DMS114 treated with DMSO at 0.1 percent for 48 hours (cell line): ENCODE measurements at regions not wholly inside any gene's neighbourhood (a gene's known extent, or its start where the extent isn't known, plus 50 kb on each side); places are given as distances from the start of the nearest gene placed in this dataset.
A peak's percentile ranks its signal among the peaks of the same experiment; 100 is the strongest.

Experiments used
- DNase-seq: peaks from one replicate; lab custom pipeline; 2025; ENCODE audit not compliant: unreplicated experiment; lab: John Stamatoyannopoulos, UW

GRCh38 chr11:23023319-23023718 lies 163.0 kb upstream of the CCDC179 start:
- DNase-seq, result no peak

GRCh38 chr11:23041001-23041503 lies 180.8 kb upstream of the CCDC179 start:
- no peak for DNase-seq

- no peak for DNase-seq
Observed at GRCh38 chr11:23058656-23059055, 198.4 kb upstream of the CCDC179 start.

- DNase-seq, result no peak
Observed at GRCh38 chr11:23063276-23063675, 203.0 kb upstream of the CCDC179 start.

- DNase-seq, result no peak
Observed at GRCh38 chr11:23078289-23078971, 218.2 kb upstream of the CCDC179 start.

- no peak for DNase-seq
Observed at GRCh38 chr11:23079382-23079813, 219.1 kb upstream of the CCDC179 start.

GRCh38 chr11:23087407-23087806 lies 227.1 kb upstream of the CCDC179 start:
- no peak for DNase-seq

- DNase-seq, result no peak
Observed at GRCh38 chr11:23090659-23091058, 230.4 kb upstream of the CCDC179 start.

GRCh38 chr11:23095650-23096189 lies 235.4 kb upstream of the CCDC179 start:
- DNase-seq, result no peak

- DNase-seq, result no peak
Observed at GRCh38 chr11:23097891-23098290, 237.6 kb upstream of the CCDC179 start.

- DNase-seq, result no peak
Observed at GRCh38 chr11:23099256-23099655, 239.0 kb upstream of the CCDC179 start.

- no peak for DNase-seq
Observed at GRCh38 chr11:23100726-23101125, 240.5 kb upstream of the CCDC179 start.

- DNase-seq, result no peak
Observed at GRCh38 chr11:23103416-23103815, 243.1 kb upstream of the CCDC179 start.

- DNase-seq, result no peak
Observed at GRCh38 chr11:23111527-23111926, 251.3 kb upstream of the CCDC179 start.

GRCh38 chr11:23112390-23112789 lies 252.1 kb upstream of the CCDC179 start:
- no peak for DNase-seq

- DNase-seq, result peak; percentile 7
Observed at GRCh38 chr11:23112987-23113886, 253.0 kb upstream of the CCDC179 start.

- no peak for DNase-seq
Observed at GRCh38 chr11:23113887-23114216, 253.6 kb upstream of the CCDC179 start.

- DNase-seq, result no peak
Observed at GRCh38 chr11:23123753-23124152, 263.5 kb upstream of the CCDC179 start.

- no peak for DNase-seq
Observed at GRCh38 chr11:23124249-23124648, 264.0 kb upstream of the CCDC179 start.

- no peak for DNase-seq
Observed at GRCh38 chr11:23124996-23125395, 264.7 kb upstream of the CCDC179 start.

- no peak for DNase-seq
Observed at GRCh38 chr11:23127706-23128105, 267.4 kb upstream of the CCDC179 start.

- no peak for DNase-seq
Observed at GRCh38 chr11:23134627-23135026, 274.4 kb upstream of the CCDC179 start.
